K562 (cell line): ENCODE measurements at regions not wholly inside any gene's neighbourhood (a gene's known extent, or its start where the extent isn't known, plus 50 kb on each side); places are given as distances from the start of the nearest gene placed in this dataset.

Experiments
- ATAC-seq: fragments of 200-7000 bp; cut with Tn5 transposase; 3 replicates; pipeline ENCODE4 v1.9.1; 2020; ENCODE audit warnings: moderate library complexity
- BruUV-seq: library from RNA; stranded (reverse); fragments of 400-500 nt; replicated peaks from 2 replicates; lab custom pipeline; 2021; lab: Mats Ljungman, UMichigan
- CTCF ChIA-PET: fragments of 300-600 bp; formaldehyde crosslinking; extraction: SDS; loops from one replicate; lab custom pipeline; 2021; ENCODE audit warnings: low intra/inter-chr PET ratio; lab: Yijun Ruan, JAX
- POLR2A ChIA-PET: fragments of 300-600, 350-650 bp; sonication (Branson Sonifier 250); formaldehyde crosslinking; extraction: SDS; loops from one replicate; lab custom pipeline; 2021; ENCODE audit warnings: antibody characterized with exemption, inconsistent platforms; lab: Yijun Ruan, JAX
- DNase-seq, 4 experiments: peaks; one replicate each; pipeline versions ENCODE4 v3.0.0 to v3.0.0-alpha.2; 2011 to 2018; ENCODE audit warnings: low spot score in 3 of 4, mixed read lengths in 3 of 4; ENCODE audit errors: extremely low read depth in 1 of 4
- FAIRE-seq: peaks from 2 replicates; lab custom pipeline; 2011; peaks lifted over from hg19 to GRCh38; lab: Jason Lieb, UNC
- H2AFZ ChIP-seq: 2 replicates; pipeline ENCODE4 v1.6.0; 2011; ENCODE audit warnings: low read depth, low read length, control low read depth, inconsistent platforms
- H3K27ac ChIP-seq: fragments of 200-600 bp; 3 replicates; pipeline ENCODE4 v1.8.0; 2011; ENCODE audit warnings: low read depth, mild to moderate bottlenecking, control low read depth, inconsistent platforms, low read length, moderate library complexity, mixed read lengths; ENCODE audit errors: extremely low read depth
- H3K27me3 ChIP-seq, 2 experiments: fragments of 300-600 bp in 1 of 2; 2 replicates in 1 of 2; 3 replicates in 1 of 2; pipeline versions ENCODE4 v1.6.0 to v1.8.0; 2011; ENCODE audit warnings: inconsistent platforms in 2 of 2, low read length in 2 of 2, mild to moderate bottlenecking in 1 of 2, mixed read lengths in 1 of 2, moderate library complexity in 1 of 2; ENCODE audit not compliant: control insufficient read depth in 2 of 2, insufficient read depth in 2 of 2
- H3K36me3 ChIP-seq: fragments of 300-600 bp; 3 replicates; pipeline ENCODE4 v1.8.0; 2011; ENCODE audit warnings: mild to moderate bottlenecking, low read length, inconsistent platforms; ENCODE audit not compliant: control insufficient read depth, insufficient read depth
- H3K4me1 ChIP-seq, 2 experiments: fragments of 200-600 bp in 1 of 2; replicated peaks in 1 of 2; 2 replicates in 1 of 2; 3 replicates in 1 of 2; pipeline versions ENCODE4 v1.5.1 to v1.8.0; 2011; ENCODE audit warnings: inconsistent platforms in 2 of 2, low read length in 2 of 2, mild to moderate bottlenecking in 1 of 2, mixed read lengths in 1 of 2, moderate library complexity in 1 of 2; ENCODE audit not compliant: control insufficient read depth in 2 of 2, insufficient read depth in 2 of 2
- H3K4me2 ChIP-seq: 2 replicates; pipeline ENCODE4 v1.6.1; 2011; ENCODE audit warnings: low read length, control low read depth, inconsistent platforms, mixed read lengths; ENCODE audit not compliant: insufficient read depth
- H3K4me3 ChIP-seq: fragments of 200-600 bp; sonication (generic), shearing (Covaris generic); 2 replicates; pipeline ENCODE4 v1.5.1; 2016; ENCODE audit warnings: control low read depth, inconsistent platforms
- H3K79me2 ChIP-seq: fragments of 200-600 bp; 3 replicates; pipeline ENCODE4 v1.8.0; 2011; ENCODE audit warnings: low read length, inconsistent platforms; ENCODE audit not compliant: control insufficient read depth, insufficient read depth
- H3K9ac ChIP-seq, 2 experiments: 2 replicates each; pipeline versions ENCODE4 v1.6.0 to v1.6.1; 2011; ENCODE audit warnings: low read depth in 2 of 2, low read length in 2 of 2, control low read depth in 1 of 2, inconsistent platforms in 1 of 2, mild to moderate bottlenecking in 1 of 2, mixed read lengths in 1 of 2; ENCODE audit not compliant: insufficient read depth in 1 of 2
- H3K9me1 ChIP-seq: one replicate; pipeline ENCODE4 v1.6.0; 2011; ENCODE audit warnings: inconsistent platforms, mild to moderate bottlenecking, low read length, moderate library complexity; ENCODE audit not compliant: control insufficient read depth, insufficient read depth
- H3K9me3 ChIP-seq: replicated peaks from 2 replicates; pipeline ENCODE4 v1.5.1; 2011; ENCODE audit warnings: low read depth, low read length, inconsistent platforms; ENCODE audit not compliant: control insufficient read depth, insufficient read depth
- H4K20me1 ChIP-seq: replicated peaks from 2 replicates; pipeline ENCODE4 v1.6.1; 2011; ENCODE audit warnings: low read length, inconsistent platforms, mixed read lengths; ENCODE audit not compliant: control insufficient read depth, insufficient read depth
- BMI1 ChIP-seq: fragments of 150-350 bp; IDR thresholded peaks from 2 replicates; pipeline ENCODE4 v1.6.1; 2014; ENCODE audit warnings: low read length
- CEBPG ChIP-seq, 3 experiments: fragments of 200-800 bp in 1 of 3; sonication (Bioruptor generic) in 1 of 3; sonication (generic) in 1 of 3; formaldehyde crosslinking in 1 of 3; IDR thresholded peaks in 2 of 3; conservative IDR thresholded peaks in 1 of 3; 2 replicates each; pipeline versions ENCODE4 v1.6.1 to v1.8.0; 2016 to 2022; ENCODE audit warnings: missing compliant biosample characterization in 2 of 3, missing genetic modification characterization in 2 of 3, mild to moderate bottlenecking in 1 of 3, missing genetic modification reagents in 1 of 3
- TSHZ1 ChIP-seq: fragments of 250-450 bp; sonication (Bioruptor Pico); IDR thresholded peaks from 2 replicates; pipeline ENCODE4 v1.4.0; 2020; ENCODE audit warnings: mild to moderate bottlenecking, moderate library complexity
- ZEB2 ChIP-seq: fragments of 450-650 bp; IDR thresholded peaks from 2 replicates; pipeline ENCODE4 v1.6.1; 2016
- ZNF133 ChIP-seq: fragments of 250-450 bp; sonication (Bioruptor Pico); IDR thresholded peaks from 2 replicates; pipeline ENCODE4 v1.4.0; 2020; ENCODE audit warnings: mild to moderate bottlenecking
- ZNF232 ChIP-seq: sonication (generic); formaldehyde crosslinking; IDR thresholded peaks from 2 replicates; pipeline ENCODE4 v1.8.0; 2022; ENCODE audit warnings: mild to moderate bottlenecking, missing genetic modification reagents
- ZNF239 ChIP-seq: fragments of 250-450 bp; sonication (Bioruptor Pico); IDR thresholded peaks from 2 replicates; pipeline ENCODE4 v1.4.0; 2020; ENCODE audit warnings: mild to moderate bottlenecking
- WGBS: fragments of 100-300 bp; shearing (Covaris generic); methylation state at CpG from one replicate; pipeline ENCODE4 v1.1.6; 2016; ENCODE audit warnings: low coverage, mixed read lengths; ENCODE audit not compliant: insufficient coverage; ENCODE audit errors: missing lambda C conversion rate; 5-methylcytosine and 5-hydroxymethylcytosine counted together
- in situ Hi-C: fragments of 300-500 bp; cut with MboI; formaldehyde crosslinking; loops from 4 replicates; pipeline ENCODE4 v1.15.0; 2018; ENCODE audit warnings: inconsistent platforms, mixed read lengths
- intact Hi-C: fragments of 100-400 bp; cut with micrococcal nuclease; formaldehyde crosslinking; loops from 2 replicates; pipeline ENCODE4 v1.14.2; 2022

GRCh38 chr6:92701425-92702096 lies 717.8 kb downstream of the EPHA7 start:
- in situ Hi-C loops: no loop called here

More at GRCh38 chr6:92701425-92702096, 717.8 kb downstream of the EPHA7 start:
- no peaks in the 10 kb centered on the region for H3K27me3 ChIP-seq
- H3K36me3 ChIP-seq: no peaks in the 10 kb centered on the region
- no peaks in the 10 kb centered on the region for H3K79me2 ChIP-seq
- FAIRE-seq (no peak), DNase-seq (no peak), ATAC-seq (no peak)
- BruUV-seq: no TSS peak
- H3K4me3 ChIP-seq: no peak overlapping the region
- CTCF ChIA-PET: no interaction called here
- no peak overlapping the region for H3K4me2 ChIP-seq
- TF ChIP-seq ZNF232 (CRISPR knock-in tag) (no peak), CEBPG (CRISPR knock-in tag; IDR thresholded peaks at IDR 0.05) (no peak), CEBPG (tag; conservative IDR thresholded peaks at IDR 0.05 in 1 of 2, IDR thresholded peaks at IDR 0.05 in 1 of 2) (no peak), ZNF239 (no peak), TSHZ1 (no peak), ZEB2 (no peak), BMI1 (no peak), ZNF133 (CRISPR knock-in tag) (no peak)
- H2AFZ ChIP-seq: no peak overlapping the region
- H3K9ac ChIP-seq: no peak overlapping the region
- POLR2A ChIA-PET: no interaction called here
- intact Hi-C loops: no loop called here
- H3K4me1 ChIP-seq: no peaks in the 10 kb centered on the region
- H3K9me3 ChIP-seq: no peaks in the 10 kb centered on the region
- WGBS: 2% methylated on average over 9 of the region's 10 CpGs
- H3K27ac ChIP-seq: no peak overlapping the region
- H3K9me1 ChIP-seq: no peaks in the 10 kb centered on the region
- H4K20me1 ChIP-seq: no peaks in the 10 kb centered on the region
